Hematopoietic multipotent progenitor cell (in vitro differentiated cells): ENCODE measurements at regions not wholly inside any gene's neighbourhood (a gene's known extent, or its start where the extent isn't known, plus 50 kb on each side); places are given as distances from the start of the nearest gene placed in this dataset.

Experiments used
- DNase-seq, 3 donors: peaks; one replicate each; pipeline ENCODE4 v3.0.0-alpha.2; 2011 to 2015; ENCODE audit warnings: low read depth in 2 of 3, low spot score in 2 of 3

- no peak for DNase-seq
Observed at GRCh38 chr17:72338304-72338703, 217.5 kb downstream of the SOX9 start.

DNA sequence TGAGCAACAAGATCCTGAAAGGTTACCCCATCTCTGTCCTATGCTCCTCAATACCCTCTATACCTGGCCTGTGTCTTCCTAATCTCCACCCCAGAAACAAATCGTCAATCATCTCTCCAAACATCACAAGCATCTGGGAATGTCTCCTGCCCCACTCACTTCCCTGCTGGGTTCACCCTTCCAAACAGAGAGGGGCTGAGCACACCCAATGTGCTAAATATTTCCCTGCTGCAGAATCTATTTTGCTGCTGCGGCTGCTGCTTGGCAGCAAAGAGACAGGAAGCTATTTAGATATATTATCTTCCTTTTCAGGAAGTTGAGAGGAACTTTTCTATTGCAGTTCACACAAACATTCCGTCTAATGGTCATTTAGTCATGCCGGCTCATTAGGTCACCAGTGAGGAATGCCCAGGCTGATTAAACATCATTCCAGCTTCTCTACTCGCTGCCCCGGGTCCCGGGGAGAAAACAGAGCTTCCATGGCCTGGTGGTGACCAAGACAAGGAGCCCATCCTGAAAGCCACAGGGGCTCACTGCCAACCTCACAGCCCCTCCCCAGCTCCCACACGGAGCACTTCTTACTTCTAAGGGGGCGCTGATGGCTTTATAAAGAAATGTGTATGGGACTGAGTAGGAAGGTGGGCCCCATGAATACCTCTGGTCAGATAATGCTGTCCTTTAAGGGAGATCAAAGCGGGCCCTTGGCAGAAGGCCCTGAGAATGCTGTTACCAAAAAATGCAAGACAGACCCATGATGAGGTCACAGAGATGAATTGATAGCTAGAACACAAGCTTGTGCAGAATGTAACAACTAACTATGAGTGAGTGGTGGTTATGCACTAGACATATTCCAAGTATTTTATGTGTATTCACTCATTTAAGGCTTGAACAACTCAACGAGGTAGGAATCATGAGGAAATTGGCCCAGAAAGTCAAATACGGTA, 218.3 kb downstream of the SOX9 start:
- DNase-seq, result no peak

DNA sequence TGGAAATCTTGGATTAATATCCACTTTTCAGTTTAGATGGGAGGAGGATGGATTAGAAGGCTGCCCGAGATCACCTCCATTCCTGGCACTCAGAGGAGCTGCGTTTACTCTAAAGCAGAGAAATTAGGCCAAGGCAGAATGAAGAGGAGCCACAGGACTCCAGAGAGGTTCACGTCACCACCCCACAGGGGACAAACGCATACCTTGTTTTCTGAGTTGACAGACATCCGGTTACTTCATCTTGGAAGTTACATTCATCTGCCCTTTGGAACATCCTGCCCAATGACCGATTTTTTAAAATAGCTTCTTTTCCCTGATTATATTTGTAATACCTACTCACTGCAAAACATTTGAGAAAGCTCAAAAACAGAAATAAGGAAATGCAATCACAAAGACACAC, 220.0 kb downstream of the SOX9 start:
- no peak for DNase-seq

DNA sequence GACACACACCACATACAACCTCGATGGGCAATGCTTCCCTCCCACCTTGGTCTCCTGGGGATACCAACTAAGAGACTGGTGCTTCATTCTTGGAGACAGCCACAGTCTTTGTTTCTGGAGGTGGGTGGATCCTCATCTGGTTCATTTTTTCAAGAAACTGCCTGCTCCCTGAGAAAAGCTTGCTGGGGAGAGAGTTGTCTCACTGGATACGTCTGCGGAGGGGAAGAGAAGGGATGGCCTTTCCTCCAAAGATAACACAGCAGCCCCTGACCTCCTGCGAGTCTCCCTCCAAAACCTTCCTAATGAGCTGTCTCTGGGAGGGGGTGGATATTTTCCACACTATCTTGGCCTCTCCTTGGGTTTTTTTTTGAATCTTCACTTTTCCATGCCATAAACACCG, 221.2 kb downstream of the SOX9 start:
- DNase-seq, result no peak

DNA sequence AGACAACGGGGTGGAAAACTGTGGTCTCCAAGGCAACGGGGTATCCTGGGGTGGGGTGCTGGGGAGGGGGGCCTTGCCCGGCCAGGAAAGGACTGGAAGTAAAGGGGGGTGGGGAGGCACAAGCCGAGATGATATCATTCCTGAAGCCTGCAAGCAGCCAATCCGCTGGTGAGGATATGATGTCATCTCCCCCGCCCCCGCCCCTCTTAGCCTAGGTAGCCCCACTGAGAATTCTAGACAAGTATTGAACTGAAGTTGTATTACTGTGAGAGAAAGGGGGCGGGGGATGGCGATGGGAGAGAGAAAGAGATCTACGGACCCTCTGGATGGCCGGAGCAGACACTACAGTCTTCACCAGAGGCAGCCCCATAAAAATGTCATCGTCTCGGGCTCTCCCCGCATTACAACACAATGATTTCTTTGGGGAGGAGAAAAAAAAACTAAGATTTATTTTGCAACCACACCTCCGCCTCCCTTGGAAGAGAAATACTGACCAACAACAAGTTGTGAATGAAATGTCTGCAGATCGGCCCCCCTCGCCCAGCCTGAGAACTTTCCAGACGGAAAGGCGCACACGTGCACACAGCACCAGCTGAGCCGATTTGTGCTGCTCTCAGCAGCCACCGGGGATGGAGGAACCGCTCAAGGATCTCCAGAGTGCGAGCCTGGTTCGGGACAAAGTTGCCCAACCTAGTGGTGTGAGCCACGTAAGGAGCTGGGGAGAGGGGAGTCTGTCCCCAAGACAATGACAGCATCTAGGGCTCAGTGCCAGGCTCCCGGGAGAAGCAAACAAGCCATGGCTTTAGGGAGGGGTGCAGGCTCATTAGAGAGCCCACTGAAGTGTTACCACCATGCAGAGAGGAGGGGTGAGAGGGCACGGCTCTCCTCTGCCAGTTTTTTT, 222.1 kb downstream of the SOX9 start:
- DNase-seq, result no peak

DNA sequence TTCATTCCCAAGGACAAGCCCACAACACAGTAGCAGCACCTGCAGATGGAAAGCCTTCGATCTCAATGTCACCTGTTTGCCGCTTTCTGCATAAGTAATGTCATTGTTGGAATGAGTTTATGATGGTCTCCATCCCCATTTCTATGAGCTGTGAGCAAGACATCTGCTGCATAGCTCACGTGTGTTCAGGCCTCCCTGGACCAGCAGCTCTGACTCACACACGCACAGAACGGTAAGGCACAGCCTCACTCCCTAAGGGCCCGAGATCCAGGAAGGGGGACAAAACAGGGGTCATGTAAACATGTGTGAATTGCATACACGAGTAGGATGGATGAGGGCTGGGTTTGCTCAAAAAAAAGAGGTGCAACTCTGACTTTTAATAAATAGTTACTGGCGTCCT, 223.1 kb downstream of the SOX9 start:
- DNase-seq, result no peak

- DNase-seq, result no peak
Observed at GRCh38 chr17:72344613-72345012, 223.8 kb downstream of the SOX9 start.

GRCh38 chr17:72345088-72345487, 224.3 kb downstream of the SOX9 start:
- DNase-seq, result no peak

GRCh38 chr17:72345536-72345935, 224.7 kb downstream of the SOX9 start:
- no peak for DNase-seq

GRCh38 chr17:72346306-72346705, 225.5 kb downstream of the SOX9 start:
- DNase-seq, result no peak

- no peak for DNase-seq
Observed at GRCh38 chr17:72349011-72349410, 228.2 kb downstream of the SOX9 start.

GRCh38 chr17:72349491-72349995, 228.7 kb downstream of the SOX9 start:
- DNase-seq, result no peak

- DNase-seq, result no peak
Observed at GRCh38 chr17:72350073-72350472, 229.3 kb downstream of the SOX9 start.

DNA sequence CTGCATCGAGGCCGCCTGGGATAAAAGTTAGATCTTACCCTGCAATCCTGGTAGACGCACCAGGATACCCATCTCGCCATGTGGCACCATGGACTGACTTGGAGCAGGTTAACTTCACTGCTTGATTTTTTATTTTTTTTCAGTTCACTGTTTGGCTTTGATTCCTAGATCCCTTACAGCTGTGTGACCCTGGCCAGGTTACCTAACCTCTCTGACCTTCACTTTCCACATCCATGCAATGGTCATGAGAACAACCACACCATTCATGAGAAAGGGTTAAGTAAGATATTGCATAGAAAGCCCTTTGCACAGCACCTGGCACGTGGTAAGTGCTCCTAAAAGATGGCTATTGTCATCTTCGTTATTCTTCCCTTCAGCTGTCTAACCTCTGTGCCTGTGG, 230.5 kb downstream of the SOX9 start:
- DNase-seq, result no peak

DNA sequence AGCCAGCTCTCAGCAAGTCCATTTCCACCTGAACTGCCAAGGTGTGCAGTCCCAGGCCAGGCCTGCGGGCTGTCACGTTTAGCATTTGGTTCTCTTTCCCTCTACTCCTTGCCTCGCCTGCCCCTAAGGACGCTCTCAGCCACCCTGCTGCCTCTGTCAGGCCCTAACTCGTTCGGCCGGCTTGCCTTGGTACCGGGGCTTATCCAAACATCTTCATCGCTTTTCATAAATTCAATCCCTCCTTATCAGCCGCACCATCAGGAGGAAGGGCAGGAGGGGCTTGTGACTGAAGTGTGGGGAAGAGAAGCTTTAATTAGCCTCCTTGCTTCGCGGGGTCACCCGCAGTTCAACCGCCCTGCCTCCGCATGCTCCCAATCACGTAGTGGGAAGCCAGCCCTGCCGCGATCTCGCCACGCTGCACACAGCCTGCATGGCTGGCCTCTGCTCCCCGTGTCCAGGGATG, 231.1 kb downstream of the SOX9 start:
- no peak for DNase-seq

DNA sequence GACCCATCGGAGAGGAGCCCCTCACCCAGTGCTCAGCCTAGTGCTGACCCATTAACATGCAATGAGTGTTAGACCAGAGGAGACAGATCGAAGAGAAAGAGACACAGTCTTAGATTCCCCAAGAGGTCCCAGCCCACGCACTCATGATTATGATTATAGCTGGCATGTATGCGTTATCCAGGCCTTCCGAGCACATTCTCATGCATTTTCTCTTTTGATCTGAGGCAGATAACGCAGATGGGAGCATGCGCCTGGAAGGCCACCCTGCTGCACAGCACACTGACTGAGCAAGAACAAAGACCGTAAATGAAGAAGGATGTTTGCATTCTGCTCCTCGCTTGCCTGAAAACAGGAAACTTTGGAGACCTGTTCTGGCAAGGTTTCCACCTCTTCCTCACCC, 232.7 kb downstream of the SOX9 start:
- DNase-seq, result no peak

DNA sequence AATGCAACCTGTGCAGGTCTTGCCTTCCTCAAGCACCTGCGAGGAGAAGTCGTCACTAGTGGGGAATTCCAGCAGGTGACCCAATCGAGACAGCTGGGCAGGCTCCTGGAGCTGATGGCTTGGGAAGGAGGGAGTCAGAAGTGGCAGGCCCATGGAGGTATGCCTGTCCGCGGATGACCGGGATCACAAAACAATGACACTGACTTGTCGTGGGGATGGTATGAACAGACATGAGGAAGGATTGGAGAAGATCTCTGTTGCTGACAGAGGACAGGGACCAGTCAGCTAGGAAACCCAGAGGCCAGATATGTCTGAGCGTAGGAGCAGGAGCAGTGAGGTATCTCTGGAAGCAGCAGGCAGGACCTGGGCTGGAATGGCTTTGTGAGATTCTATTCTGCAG, 233.3 kb downstream of the SOX9 start:
- DNase-seq, result no peak

DNA sequence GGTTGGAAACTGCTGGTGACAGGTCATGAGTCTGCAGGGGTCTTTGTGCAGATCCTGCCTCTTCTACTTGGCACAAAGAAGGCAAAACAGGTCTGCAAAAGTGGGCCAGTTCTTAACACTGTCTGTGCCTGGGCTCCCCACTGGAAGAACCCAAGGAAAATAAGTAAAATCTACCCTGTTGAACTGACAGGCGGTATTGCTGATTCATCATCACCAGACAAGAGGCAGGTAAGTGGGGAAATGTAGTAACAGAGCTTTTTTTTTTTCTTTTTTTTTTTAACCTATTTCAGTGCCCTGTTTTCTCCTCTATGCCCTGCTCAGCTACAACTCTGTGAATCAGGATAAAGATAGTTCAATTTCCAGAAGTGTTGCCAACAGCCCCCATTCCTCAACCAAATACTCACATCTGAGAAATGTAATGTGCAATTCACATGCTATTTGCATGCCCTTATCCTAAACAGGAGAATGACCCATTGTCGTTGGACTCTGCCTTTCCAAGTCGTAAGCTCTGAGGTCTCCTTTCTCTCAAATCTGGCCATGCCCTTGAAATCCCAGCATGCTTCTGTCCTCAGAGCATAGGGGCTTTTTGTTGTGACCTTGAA, 237.0 kb downstream of the SOX9 start:
- DNase-seq, result no peak

GRCh38 chr17:72358465-72358864, 237.6 kb downstream of the SOX9 start:
- DNase-seq, result no peak

DNA sequence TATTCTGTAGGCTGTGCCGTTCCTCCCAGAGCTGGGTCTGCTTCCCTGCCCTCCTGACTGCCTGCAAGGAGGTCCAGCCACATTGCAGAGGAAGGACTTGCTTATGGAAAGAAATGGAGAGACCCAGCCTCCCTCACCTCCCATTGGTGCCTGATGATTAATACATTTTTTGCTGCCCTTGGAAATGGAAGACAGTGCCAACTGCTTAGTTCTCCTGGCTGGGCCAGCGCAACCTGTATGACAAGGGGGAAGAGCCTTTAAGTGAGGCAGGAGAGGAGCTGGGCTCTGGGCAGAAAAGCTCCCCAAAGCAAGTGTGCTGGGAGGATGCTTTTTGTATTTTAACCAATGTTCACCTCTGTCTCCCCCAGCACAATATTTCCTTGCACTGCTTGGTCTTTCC, 238.5 kb downstream of the SOX9 start:
- no peak for DNase-seq

DNA sequence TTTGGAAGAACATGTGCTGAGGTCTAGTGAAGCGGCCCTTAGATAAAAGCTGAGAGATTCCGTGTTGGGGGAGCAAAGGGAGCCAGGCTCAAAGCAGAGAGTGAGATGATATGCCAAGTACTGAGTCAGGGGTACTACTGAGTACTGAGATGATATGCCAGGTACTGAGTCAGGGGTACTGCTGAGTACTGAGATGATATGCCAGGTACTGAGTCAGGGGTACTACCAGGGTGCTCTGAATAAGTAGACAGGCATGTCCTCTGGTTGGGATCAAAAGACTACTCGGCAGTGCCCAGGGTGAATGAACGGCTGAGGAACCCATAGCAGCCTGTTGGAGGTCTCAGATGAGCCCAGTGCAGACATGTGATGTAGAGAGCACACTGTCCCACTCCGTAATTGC, 239.0 kb downstream of the SOX9 start:
- DNase-seq, result no peak
